Heart left ventricle (tissue), 13 donors: ENCODE measurements at regions not wholly inside any gene's neighbourhood (a gene's known extent, or its start where the extent isn't known, plus 50 kb on each side); places are given as distances from the start of the nearest gene placed in this dataset.

Source experiments
- POLR2A ChIP-seq, 2 donors: fragments of 450-650 bp; IDR thresholded peaks; one replicate each; pipeline ENCODE4 v1.6.1; 2017; ENCODE audit warnings: antibody characterized with exemption in 2 of 2, mild to moderate bottlenecking in 2 of 2, moderate library complexity in 2 of 2
- TF ChIP-seq, protein P1 (sequence below), 12 donors: fragments of 200-600 bp; sonication (generic) in 4 of 12; IDR thresholded peaks; one replicate each; pipeline versions ENCODE4 v1.5.0 to v1.8.0; 2018 to 2022; ENCODE audit warnings: antibody characterized with exemption in 12 of 12, mild to moderate bottlenecking in 5 of 12
- donor health status: ischemic (EF 13 %, LVEDD 7.1; RV severe dilation, severe dysfunction).
- donor health status: DM: no; HTN: yes; CAD: no.
- donor health status: DM: no; HTN: no; CAD: no.
- donor health status: ischemic (EF 25% LVEDD 6.9; RV normal size, moderate dysfunction).
- donor health status: ischemic (EF 25% LVEDD 5.7; RV mildly dilated, moderate dysfunction).
- donor health status: ischemic (EF 35%, LVEDD 5.7; RV mildly dilated, moderate dysfunction).
- donor health status: nonischemic (EF 11% LVEDD 7.7; RV severe dilation, severe dysfunction).
- donor health status: DM: yes; HTN: yes; CAD: no.
- donor health status: PGD.
- donor health status: ischemic (EF 29% LVEDD 5.4; RV normal size, mild dysfunction).
- donor health status: nonischemic (EF 23%, LVEDD 6.1; RV moderate dilation, normal function).

DNA sequence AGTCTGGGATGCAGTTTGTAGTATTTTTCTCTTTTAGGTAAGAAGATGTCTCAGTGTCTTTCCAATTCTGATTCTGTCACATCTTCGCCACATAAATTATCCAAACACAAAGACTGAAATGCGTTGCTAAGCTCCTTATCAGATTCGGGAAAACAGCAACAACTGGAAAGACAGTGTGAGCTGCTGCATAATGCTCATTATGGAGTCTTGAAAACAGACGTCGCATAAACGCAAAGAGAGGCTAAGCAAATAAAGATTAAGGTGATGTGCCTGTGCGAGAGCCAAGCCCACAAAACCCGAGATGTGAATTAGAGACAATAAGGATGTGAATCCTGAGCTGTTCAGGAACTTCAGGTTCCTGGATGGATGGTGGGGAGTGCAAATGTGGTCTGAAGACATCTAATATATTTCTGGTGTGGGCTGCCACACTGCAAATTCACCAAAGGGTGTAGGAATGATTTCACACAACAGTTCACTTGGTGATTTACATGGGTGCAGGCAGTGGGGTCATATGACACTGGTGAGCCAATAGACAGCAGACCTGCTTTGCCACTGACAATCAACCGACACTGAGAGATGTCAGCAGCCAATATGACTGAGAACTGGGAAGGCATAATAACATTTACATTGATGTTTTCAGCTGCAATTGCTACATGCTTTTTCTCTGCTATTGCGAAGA is 195.8 kb downstream of the MTX2 start:
- TF ChIP-seq, protein P1, sequence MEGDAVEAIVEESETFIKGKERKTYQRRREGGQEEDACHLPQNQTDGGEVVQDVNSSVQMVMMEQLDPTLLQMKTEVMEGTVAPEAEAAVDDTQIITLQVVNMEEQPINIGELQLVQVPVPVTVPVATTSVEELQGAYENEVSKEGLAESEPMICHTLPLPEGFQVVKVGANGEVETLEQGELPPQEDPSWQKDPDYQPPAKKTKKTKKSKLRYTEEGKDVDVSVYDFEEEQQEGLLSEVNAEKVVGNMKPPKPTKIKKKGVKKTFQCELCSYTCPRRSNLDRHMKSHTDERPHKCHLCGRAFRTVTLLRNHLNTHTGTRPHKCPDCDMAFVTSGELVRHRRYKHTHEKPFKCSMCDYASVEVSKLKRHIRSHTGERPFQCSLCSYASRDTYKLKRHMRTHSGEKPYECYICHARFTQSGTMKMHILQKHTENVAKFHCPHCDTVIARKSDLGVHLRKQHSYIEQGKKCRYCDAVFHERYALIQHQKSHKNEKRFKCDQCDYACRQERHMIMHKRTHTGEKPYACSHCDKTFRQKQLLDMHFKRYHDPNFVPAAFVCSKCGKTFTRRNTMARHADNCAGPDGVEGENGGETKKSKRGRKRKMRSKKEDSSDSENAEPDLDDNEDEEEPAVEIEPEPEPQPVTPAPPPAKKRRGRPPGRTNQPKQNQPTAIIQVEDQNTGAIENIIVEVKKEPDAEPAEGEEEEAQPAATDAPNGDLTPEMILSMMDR (IDR thresholded peaks at IDR 0.05) = no peak
- no peak for TF ChIP-seq POLR2A (IDR thresholded peaks at IDR 0.05)
